ENCODE measurements at regions not wholly inside any gene's neighbourhood (a gene's known extent, or its start where the extent isn't known, plus 50 kb on each side); places are given as distances from the start of the nearest gene placed in this dataset.
A peak's percentile ranks its signal among the peaks of the same experiment; 100 is the strongest.

GRCh38 chr7:94252971-94253370 lies 141.7 kb upstream of the COL1A2 start:
- DNase-seq (ENCODE audit: low read depth) = no peak
- no peak overlapping the region for H3K4me3 ChIP-seq (ENCODE audit: low read depth, low read length)

- H3K4me3 ChIP-seq (ENCODE audit: low read depth, low read length) = no peak overlapping the region
- no peak for DNase-seq (ENCODE audit: low read depth)
These were observed 141.0 kb upstream of the COL1A2 start for GRCh38 chr7:94253686-94254085.

GRCh38 chr7:94258418-94259300 lies 136.0 kb upstream of the COL1A2 start:
- DNase-seq (ENCODE audit: low read depth) = no peak
- H3K4me3 ChIP-seq (ENCODE audit: low read depth, low read length) = no peak overlapping the region

DNA sequence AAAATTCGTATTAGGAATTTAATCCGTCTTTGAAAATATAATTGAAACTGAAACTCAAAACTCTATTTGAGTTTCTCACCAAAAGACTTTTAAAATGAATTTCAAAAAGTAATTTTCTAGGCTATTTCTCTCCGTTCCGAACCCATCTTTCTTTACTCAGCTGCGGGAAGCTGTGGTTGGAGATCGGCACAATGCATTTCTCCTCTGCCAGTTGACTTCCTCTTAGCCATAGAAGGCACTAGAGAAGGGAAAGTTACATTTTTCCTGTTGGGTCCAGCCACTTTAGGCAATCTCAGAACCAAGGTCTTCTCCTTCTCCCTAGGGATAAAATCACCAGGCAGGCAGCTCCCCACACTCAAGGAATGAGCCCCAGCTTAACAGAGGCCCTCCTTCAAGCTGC lies 133.6 kb upstream of the COL1A2 start:
- H3K4me3 ChIP-seq (ENCODE audit: low read depth, low read length) = no peak overlapping the region
- no peak for DNase-seq (ENCODE audit: low read depth)

GRCh38 chr7:94264756-94265155 lies 129.9 kb upstream of the COL1A2 start:
- DNase-seq (ENCODE audit: low read depth) = no peak

DNA sequence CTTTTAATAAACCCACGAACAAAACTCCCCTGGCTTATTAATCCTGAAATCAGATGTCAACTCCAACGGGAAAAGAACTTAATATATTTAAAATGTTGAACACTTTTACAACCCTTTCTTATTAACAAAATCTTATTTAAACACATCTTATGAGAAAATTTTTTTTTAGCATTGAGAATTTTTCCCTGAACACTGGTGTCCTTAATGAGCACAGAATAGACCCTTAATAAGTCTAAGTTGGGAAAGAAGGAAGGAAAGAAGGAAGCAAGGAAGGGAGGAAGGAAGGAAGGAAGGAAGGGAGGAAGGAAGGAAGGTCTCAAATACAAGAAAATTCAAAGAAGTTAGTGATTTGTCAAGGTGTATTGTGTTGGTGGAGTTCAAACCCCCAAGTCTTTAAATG lies 129.2 kb upstream of the COL1A2 start:
- no peak for DNase-seq (ENCODE audit: low read depth)
- no peak overlapping the region for H3K4me3 ChIP-seq (ENCODE audit: low read depth, low read length)

More at GRCh38 chr7:94264756-94265155, 129.9 kb upstream of the COL1A2 start:
- no peak overlapping the region for H3K4me3 ChIP-seq (ENCODE audit: low read depth, low read length)

DNA sequence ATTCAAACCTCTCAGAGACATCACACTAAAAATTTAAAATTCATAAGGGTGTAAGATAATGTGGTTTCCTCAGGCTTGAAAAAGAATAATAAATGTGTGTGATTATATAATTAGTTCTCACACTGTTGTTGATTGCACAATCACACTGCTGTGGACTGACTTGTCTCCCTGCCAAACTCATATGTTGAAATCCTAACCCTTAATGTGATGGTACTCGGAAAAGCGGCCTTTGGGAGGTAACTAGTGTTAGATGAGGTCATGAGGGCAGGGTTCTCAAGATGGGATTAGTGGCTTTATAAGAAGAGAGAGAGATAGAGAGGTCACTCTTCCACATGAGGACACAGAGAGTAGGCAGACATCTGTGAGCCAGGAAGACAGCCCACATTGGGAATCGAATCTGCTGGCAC lies 128.5 kb upstream of the COL1A2 start:
- H3K4me3 ChIP-seq (ENCODE audit: low read depth, low read length) = no peak overlapping the region
- DNase-seq (ENCODE audit: low read depth) = peak; percentile 34

DNA sequence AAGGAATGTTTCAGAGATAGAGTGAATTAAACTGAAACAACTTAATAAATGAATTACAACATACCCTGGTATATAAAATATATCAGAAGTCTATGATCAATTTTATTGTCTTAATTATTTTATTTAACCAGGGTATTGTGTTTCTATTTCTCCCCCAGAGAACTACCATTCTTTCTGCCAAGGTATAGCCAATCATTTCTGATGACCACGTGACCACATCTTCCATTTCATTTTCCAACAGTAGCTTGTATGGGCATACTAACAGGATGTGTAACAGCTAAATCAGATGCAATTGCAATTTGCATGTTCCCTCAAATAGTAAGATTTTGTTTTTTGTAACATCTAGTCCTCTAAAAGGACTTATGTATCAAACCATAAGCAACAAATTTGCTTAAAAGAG lies 123.9 kb upstream of the COL1A2 start:
- no peak overlapping the region for H3K4me3 ChIP-seq (ENCODE audit: low read depth, low read length)
- no peak for DNase-seq (ENCODE audit: low read depth)

DNA sequence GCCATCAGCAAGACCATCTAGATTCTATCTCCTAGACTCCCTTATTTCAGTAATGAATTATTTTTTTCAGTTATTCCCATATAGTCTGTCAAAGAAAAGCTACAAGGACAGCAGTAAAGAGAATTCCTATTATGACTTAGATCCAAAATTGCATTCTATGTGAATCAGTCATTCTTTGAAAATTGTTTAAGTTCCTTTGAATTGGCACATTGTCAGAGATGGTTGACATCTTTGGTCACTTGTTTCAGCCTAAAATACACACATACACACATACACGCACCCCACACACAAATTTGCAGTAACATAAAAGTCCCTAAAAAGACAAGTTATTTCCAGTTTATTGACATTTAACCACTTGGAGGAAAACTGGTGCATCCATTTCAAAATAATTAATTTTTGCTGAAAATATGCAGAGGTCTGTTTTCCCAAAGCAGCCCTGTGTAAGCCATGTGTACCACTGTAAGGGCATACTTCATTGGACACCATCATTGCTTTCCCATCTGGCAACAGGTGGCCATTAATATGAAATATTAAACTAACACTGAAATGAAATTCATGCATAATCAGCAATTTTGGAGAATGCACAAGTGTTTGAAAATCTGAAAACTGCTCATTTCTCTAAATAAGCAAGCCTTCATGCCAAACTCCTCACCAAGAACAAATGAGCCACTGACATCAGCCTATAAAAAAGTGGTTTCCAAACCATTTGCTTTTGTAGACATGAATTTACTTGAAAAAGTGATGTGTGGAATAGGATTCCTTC lies 121.7 kb upstream of the COL1A2 start:
- no peak overlapping the region for H3K4me3 ChIP-seq (ENCODE audit: low read depth, low read length)
- no peak for DNase-seq (ENCODE audit: low read depth)

DNA sequence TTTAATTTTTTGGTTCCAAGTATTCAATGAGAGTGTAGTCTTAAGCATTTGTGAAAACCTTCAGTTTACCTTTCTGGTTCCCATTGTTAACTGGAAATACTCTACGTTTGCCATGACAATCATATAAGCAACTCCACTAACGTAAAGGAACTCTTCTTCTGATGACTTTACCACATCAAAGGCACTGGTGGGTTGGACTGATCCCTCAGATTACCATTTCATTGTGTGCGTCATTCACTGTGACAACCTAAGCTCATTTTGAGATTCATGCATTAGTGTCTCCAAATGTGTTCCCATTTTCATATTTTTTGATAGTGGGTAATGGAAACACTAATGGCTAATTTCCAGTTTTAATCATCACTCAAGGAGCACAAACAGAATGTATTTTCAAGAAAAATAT lies 119.9 kb upstream of the COL1A2 start:
- DNase-seq (ENCODE audit: low read depth) = no peak
- no peak overlapping the region for H3K4me3 ChIP-seq (ENCODE audit: low read depth, low read length)

DNA sequence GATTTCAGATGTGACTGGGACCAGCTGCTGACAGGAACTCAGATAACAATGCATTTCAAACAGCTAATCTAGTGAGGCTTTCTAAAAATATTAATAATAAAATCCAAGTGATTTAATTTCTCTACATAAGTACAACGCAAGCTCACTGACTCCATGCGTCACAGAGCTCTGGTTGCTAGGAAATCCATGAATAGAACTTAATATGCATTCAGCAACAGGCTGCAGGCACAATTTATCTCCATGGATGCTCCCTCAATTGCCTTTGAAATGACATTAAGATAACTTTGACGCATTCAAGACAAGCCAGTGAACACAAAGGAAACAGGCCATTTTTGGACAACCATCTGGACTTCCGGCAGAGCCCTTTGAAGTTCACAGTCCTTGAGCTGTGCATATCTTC lies 118.7 kb upstream of the COL1A2 start:
- DNase-seq (ENCODE audit: low read depth) = no peak
- H3K4me3 ChIP-seq (ENCODE audit: low read depth, low read length) = no peak overlapping the region

DNA sequence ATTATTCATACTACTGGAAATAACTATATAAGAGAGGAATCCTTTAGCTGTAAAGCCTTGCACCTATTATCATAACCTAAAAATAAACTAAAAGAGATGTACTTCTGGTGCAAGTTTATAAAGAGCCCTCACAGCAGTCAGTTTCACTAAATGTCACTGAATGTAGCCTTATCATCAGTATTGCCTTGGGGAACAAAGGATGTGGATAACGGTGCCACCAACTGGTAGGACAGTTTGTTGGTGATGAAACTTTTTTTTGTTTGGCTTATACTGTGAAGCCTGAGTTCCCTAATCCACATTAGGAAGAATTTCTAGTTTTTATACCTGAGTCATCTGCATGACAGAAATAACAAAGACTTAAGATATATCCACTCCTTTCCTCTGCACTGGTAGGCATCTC lies 117.9 kb upstream of the COL1A2 start:
- DNase-seq (ENCODE audit: low read depth) = no peak
- no peak overlapping the region for H3K4me3 ChIP-seq (ENCODE audit: low read depth, low read length)

- no peak overlapping the region for H3K4me3 ChIP-seq (ENCODE audit: low read depth, low read length)
These were observed 117.5 kb upstream of the COL1A2 start for GRCh38 chr7:94277236-94277635.

GRCh38 chr7:94280851-94281250 lies 113.8 kb upstream of the COL1A2 start:
- no peak overlapping the region for H3K4me3 ChIP-seq (ENCODE audit: low read depth, low read length)
- no peak for DNase-seq (ENCODE audit: low read depth)

More at GRCh38 chr7:94277236-94277635, 117.5 kb upstream of the COL1A2 start:
- no peak for DNase-seq (ENCODE audit: low read depth)

DNA sequence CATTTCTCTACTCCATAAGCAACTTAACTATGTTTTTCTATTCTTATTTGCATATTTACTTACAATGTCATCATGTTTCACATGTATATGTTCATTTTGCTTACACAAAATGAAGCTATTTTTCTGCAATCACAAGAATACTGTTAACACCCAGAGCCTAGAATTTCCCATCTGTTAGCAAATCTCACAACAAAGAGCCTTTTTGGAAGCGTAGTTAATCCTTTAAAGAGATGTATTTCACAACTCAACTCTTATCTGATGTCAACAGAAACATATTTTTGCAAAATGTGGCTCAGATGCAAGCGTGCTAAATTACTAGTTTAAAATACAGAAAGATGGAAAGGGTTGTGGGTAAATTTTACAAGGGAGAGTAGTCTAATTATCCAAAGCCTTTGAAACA lies 110.6 kb upstream of the COL1A2 start:
- H3K4me3 ChIP-seq (ENCODE audit: low read depth, low read length) = no peak overlapping the region
- no peak for DNase-seq (ENCODE audit: low read depth)

DNA sequence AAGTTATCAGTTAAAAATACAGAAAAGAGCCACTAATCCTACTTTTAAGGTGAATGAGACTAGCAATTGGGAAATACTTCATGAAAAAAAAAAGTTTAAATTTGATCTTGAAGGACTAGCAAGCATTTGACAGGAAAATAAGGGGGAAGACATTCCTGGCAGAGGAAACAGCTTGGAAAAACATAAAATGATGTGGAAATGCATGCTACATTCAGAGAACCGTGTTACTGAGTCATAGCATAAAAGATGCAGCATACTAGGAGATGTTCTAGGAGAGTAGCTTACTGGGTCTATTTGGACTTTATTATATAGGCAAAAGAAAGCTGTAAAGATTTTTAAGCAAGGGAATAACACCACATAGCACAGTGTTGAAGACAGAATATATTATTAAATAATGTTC lies 108.6 kb upstream of the COL1A2 start:
- no peak overlapping the region for H3K4me3 ChIP-seq (ENCODE audit: low read depth, low read length)
- DNase-seq (ENCODE audit: low read depth) = peak; percentile 41

DNA sequence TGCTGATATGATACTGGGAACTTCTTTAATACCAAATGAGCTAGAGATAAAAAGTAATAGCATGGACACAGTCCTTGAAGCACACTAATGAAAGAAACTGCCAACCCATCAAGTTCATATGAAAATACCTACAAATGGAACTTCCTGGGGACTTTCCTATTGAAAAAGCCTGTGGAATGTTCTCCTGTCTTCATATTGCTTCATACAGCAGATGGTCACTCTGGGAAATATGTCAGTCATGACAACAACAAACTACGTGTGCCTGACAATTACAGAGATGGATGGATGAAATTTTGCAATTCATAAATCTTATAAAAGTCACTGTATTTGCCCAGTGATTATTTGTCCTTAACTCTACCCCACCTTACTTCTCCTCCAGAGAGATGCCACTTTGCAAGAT lies 106.6 kb upstream of the COL1A2 start:
- no peak for DNase-seq (ENCODE audit: low read depth)
- no peak overlapping the region for H3K4me3 ChIP-seq (ENCODE audit: low read depth, low read length)

GRCh38 chr7:94289071-94289470 lies 105.6 kb upstream of the COL1A2 start:
- DNase-seq (ENCODE audit: low read depth) = peak; percentile 62
- no peak overlapping the region for H3K4me3 ChIP-seq (ENCODE audit: low read depth, low read length)

- DNase-seq (ENCODE audit: low read depth) = no peak
- no peak overlapping the region for H3K4me3 ChIP-seq (ENCODE audit: low read depth, low read length)
These were observed 100.1 kb upstream of the COL1A2 start for GRCh38 chr7:94294471-94295131.

GRCh38 chr7:94295850-94296249 lies 98.8 kb upstream of the COL1A2 start:
- peak; percentile 64 for DNase-seq (ENCODE audit: low read depth)
- H3K4me3 ChIP-seq (ENCODE audit: low read depth, low read length) = peak overlapping the region; percentile 21
